ENCODE measurements at regions not wholly inside any gene's neighbourhood (a gene's known extent, or its start where the extent isn't known, plus 50 kb on each side); places are given as distances from the start of the nearest gene placed in this dataset.
A peak's percentile ranks its signal among the peaks of the same experiment; 100 is the strongest.
"Not testable (repeated sequence)": the region's sequence is repeated elsewhere in the genome, so short reads cannot be mapped to it uniquely, and the experiment has no call there.

DNA sequence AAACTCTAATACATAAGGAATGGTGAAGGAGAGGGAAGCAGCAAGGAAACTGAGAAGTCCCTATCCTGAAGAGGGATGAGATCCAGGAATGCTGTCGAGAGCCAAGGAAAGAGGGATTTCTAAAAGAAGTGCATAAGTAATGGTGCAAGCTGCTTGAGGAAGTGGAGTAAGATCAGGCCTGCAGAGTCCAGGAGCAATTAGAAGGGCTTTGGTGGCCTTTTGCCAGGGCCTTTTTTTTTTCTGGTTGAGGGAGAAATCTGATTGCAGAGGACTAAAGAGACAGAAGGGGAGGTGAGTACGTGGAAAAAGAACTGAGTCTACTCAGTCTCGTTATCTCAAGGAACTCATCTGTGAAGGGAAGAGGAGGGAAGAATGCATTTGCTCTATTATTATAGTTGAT lies 396.2 kb downstream of the UTRN start:
- DNase-seq (ENCODE audit: low spot score), result no peak

GRCh38 chr6:144683216-144684070 lies 398.3 kb downstream of the UTRN start:
- peak; percentile 70 for DNase-seq (ENCODE audit: low spot score)

DNA sequence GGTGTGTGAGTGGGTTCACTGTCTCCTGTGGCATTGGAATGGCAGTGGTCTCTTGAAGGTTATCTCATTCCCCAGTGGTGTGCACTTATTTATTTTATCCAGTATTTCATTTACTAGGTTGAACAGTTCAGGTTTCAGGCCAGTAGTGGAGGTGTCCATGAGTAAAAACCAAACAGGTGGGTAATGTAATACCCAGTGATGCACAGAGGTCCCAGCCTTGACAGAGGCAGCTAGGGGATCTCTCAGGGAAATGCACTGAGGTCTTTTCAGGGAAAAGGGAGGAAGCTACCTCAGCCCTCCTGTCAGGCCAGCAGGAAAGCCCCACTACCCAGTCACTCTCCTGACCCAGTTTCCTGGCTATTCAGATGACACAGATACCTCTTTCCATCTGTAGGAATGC lies 403.6 kb downstream of the UTRN start:
- no peak for DNase-seq (ENCODE audit: low spot score)

- DNase-seq (ENCODE audit: low spot score), result no peak
Observed at GRCh38 chr6:144689503-144690040, 404.4 kb downstream of the UTRN start.

DNA sequence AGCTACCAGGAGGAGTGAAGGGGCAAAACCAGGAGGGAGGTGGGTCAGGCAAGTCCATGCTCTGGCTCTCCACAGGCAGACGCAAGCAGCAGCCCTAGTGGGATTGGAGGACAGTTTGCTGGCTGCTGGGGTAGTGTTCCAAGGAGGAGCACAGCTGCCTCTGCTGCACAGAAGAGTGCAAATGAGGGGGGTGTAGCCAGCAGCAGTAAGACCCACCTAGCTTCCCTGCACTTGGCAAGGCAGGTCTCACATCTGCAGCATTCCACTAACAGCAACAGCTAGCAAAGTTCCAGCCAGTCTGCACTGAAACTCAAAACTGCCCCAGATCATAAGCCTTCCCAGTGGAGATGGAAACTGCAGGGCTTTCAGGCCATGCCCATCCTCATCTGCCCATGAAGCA lies 405.0 kb downstream of the UTRN start:
- DNase-seq (ENCODE audit: low spot score), result no peak

DNA sequence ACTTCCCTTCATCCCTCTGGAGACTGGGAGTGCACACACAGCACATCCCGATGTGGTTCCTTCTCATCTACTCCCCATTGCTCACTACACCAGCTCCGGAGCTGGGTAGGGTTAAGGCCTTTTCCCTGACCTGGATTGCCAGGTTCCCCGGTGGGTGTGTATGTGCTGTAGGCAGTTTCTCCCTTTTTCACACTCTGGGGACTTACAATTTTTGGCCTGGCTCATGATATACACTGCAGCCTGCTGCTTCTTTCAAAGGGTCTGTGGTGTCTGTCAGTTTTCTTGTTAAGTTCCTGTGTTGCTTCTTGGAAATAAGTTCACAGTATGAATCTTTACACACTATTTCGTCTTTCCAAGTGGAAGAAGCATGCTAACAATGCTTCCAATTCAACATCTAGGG lies 405.5 kb downstream of the UTRN start:
- no peak for DNase-seq (ENCODE audit: low spot score)

DNA sequence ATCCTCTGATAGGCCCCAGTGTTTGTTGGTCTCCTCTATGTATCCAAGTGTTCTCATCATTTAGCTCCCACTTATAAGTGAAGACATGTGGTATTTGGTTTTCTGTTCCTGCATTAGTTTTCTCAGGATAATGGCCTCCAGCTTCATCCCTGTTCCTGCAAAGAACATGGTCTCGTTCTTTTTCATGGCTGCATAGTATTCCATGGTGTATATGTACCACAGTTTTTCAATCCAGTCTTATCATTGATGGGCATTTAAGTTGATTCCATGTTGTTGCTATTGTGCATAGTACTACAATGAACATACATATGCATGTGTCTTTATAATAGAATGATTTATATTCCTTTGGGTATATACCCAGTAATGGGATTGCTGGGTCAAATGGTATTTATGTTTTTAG lies 406.9 kb downstream of the UTRN start:
- not testable (repeated sequence) for DNase-seq (ENCODE audit: low spot score)

- DNase-seq (ENCODE audit: low spot score), result no peak
Observed at GRCh38 chr6:144695858-144696533, 410.9 kb downstream of the UTRN start.

- no peak for DNase-seq (ENCODE audit: low spot score)
Observed at GRCh38 chr6:144696610-144697368, 411.7 kb downstream of the UTRN start.

DNA sequence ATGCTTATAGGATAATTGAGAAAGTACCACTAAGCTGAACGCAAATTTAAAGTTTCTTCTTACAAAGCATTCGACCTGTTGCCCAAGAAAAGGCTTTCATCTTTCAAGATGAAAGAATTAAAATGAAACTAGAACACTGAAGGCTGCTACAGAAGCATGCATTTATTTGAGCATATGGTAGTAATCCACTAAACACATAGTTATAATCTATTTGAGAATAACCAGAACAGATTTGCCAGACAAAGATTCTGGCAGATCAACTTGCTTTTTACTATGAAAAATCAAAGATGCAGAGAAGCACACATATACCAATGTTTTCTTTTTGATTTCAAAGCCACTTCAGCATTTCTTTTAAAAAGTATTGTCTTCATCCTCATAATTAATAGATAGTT lies 412.2 kb downstream of the UTRN start:
- no peak for DNase-seq (ENCODE audit: low spot score)

DNA sequence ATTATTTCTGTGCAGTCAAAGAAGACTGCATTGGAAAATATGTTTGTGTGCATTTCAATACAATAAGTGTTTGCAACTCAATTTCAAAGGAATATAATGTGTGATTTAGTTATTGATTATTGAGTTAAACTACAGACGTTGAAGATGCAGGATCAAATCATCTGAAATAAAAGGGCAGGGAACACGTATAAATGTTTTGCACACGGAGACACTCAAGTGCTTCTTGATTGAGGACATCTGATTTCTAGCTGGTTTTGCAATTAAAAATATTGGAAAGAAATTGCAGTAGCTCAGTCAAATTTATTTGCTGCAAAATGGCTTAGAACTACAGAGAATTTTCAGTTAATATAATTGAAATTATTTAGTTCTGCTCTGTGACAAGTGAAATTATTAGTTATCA lies 412.7 kb downstream of the UTRN start:
- no peak for DNase-seq (ENCODE audit: low spot score)

- DNase-seq (ENCODE audit: low spot score), result no peak
Observed at GRCh38 chr6:144702781-144703180, 417.6 kb downstream of the UTRN start.

- no peak for DNase-seq (ENCODE audit: low spot score)
Observed at GRCh38 chr6:144710207-144710606, 425.1 kb downstream of the UTRN start.

GRCh38 chr6:144711661-144712060 lies 426.5 kb downstream of the UTRN start:
- DNase-seq (ENCODE audit: low spot score), result no peak

DNA sequence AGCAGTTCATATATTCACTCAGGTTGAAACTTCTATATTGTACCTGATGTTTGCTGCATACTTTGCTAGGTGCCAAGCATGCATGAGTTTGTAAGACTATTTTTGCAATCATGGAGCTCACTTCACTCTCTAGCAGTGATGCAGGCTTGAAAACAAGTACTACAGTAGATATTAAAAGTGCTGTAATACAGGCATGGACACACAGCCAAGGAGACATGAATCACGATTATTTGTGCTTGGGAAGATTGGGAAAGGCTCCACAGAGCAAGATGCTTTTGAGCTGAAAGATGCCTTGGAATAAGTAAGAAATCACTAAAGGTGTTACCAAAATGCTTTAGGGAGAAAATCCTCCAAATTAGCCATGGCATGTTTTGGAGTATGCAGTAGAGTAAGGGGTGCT lies 427.4 kb downstream of the UTRN start:
- no peak for DNase-seq (ENCODE audit: low spot score)

GRCh38 chr6:144714021-144714712 lies 429.0 kb downstream of the UTRN start:
- DNase-seq (ENCODE audit: low spot score), result no peak

DNA sequence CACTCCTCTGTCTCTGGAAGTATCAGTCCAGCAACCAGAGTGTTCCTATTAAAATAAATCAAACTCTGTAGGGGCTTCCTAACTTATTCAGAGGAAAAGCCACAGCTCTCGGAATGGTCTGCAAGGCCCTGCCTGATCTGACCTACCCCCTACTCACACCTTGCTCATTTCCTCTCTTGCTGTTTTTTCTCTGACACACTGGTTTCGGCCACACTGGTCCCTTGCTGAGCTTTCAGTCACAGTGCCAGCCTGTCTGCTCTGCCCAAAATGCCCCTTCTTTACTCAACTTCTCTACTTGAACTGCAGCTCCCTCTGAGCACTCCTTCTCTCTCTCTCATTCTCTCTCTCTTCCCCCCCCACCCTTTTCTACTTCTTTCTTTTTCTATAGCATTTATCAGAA lies 430.2 kb downstream of the UTRN start:
- DNase-seq (ENCODE audit: low spot score), result no peak

GRCh38 chr6:144718431-144718830 lies 433.3 kb downstream of the UTRN start:
- no peak for DNase-seq (ENCODE audit: low spot score)

DNA sequence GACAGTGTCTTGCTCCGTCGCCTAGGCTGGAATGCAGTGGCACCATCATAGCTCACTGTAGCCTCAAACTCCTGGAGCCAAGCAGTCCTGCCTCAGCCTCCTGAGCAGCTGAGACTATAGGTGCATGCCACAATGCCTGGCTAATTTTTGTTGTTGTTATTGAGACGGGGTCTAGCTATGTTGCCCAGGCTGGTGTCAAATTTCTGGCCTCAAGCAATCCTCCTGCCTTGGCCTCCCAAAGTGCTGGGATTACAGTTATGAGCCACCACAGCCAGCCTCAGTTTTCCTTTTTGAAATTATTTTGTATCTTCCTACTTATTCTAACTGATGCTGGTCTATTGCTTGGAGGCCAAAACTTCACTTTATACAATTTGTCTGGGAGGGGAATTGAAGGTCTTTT lies 436.1 kb downstream of the UTRN start:
- no peak for DNase-seq (ENCODE audit: low spot score)

DNA sequence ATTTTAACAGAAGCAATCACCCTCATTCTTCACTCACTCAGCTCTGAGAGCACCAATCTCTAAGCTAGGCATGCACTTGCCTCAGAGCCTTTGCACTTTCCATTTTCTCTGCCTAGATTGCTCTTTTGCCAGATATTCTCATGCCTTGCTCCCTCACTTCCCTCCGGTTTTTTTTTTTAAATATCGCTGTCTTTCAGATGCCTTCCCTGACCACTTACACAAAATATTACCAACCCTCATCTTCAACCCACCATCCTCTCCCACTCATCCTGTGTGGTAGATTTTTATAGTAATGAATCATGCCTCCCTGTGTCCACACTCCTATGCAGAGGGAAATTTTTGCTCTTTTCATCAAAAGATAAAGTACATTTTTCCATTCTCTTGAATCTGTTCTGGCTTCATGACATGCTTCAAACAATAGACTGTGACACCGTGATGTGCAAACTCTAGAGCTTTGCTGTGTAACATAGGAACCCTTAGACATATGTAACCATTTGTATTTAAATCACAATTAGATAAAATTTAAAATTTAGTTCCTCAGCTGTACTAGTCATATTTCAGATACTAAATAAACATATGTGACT lies 437.1 kb downstream of the UTRN start:
- no peak for DNase-seq (ENCODE audit: low spot score)

DNA sequence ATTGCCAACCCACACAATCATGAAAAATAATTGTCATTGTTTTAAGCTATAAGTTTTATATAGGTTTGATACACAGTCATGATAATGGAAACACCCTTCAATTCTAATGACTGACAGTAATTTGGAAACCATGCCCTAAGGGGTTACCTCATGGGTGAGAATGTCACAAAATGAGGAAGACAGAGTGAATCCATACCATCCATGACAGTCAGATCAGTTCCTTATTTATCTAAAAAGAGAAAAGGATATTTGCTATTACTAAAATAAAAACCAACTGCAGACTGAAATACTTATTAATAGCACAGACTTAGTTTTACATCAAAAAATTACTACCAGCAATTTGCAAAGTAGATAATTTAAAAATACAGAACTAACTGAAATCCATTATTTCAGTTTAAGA lies 437.8 kb downstream of the UTRN start:
- DNase-seq (ENCODE audit: low spot score), result no peak

- DNase-seq (ENCODE audit: low spot score), result no peak
Observed at GRCh38 chr6:144723431-144723830, 438.3 kb downstream of the UTRN start.
